ENCODE measurements at regions not wholly inside any gene's neighbourhood (a gene's known extent, or its start where the extent isn't known, plus 50 kb on each side); places are given as distances from the start of the nearest gene placed in this dataset.

GRCh38 chr1:228837032-228837431 lies 101.8 kb downstream of the RHOU start:
- no peak overlapping the region for H3K4me3 ChIP-seq (ENCODE audit: severe bottlenecking)
- no peaks in the 10 kb centered on the region for H3K9me3 ChIP-seq (ENCODE audit: severe bottlenecking)
- no peaks in the 10 kb centered on the region for H3K36me3 ChIP-seq (ENCODE audit: low read depth)
- no peak overlapping the region for H3K27ac ChIP-seq (ENCODE audit: poor library complexity, severe bottlenecking)
- no peaks in the 10 kb centered on the region for H3K27me3 ChIP-seq (ENCODE audit: insufficient read depth, poor library complexity, severe bottlenecking)
- ATAC-seq (ENCODE audit: low read depth) (no peak), DNase-seq (ENCODE audit: low spot score) (no peak)
- TF ChIP-seq CTCF (IDR thresholded peaks at IDR 0.05; ENCODE audit: poor library complexity, severe bottlenecking), result no peak
- peaks cover 14% of the 10 kb centered on the region for H3K4me1 ChIP-seq (ENCODE audit: insufficient read depth, poor library complexity, severe bottlenecking)

GRCh38 chr1:228837817-228838716 lies 102.8 kb downstream of the RHOU start:
- H3K27ac ChIP-seq (ENCODE audit: poor library complexity, severe bottlenecking), result peak overlapping the region; percentile 31
- no peaks in the 10 kb centered on the region for H3K27me3 ChIP-seq (ENCODE audit: insufficient read depth, poor library complexity, severe bottlenecking)
- peaks cover 14% of the 10 kb centered on the region for H3K4me1 ChIP-seq (ENCODE audit: insufficient read depth, poor library complexity, severe bottlenecking)
- ATAC-seq (ENCODE audit: low read depth) (peak; percentile 88), DNase-seq (ENCODE audit: low spot score) (peak; percentile 65)
- H3K4me3 ChIP-seq (ENCODE audit: severe bottlenecking), result no peak overlapping the region
- no peak for TF ChIP-seq CTCF (IDR thresholded peaks at IDR 0.05; ENCODE audit: poor library complexity, severe bottlenecking)
- H3K36me3 ChIP-seq (ENCODE audit: low read depth), result no peaks in the 10 kb centered on the region
- H3K9me3 ChIP-seq (ENCODE audit: severe bottlenecking), result no peaks in the 10 kb centered on the region

GRCh38 chr1:228838717-228839500 lies 103.6 kb downstream of the RHOU start:
- Histone ChIP-seq H3K9me3 (ENCODE audit: severe bottlenecking) (no peaks in the 10 kb centered on the region), H3K27me3 (ENCODE audit: insufficient read depth, poor library complexity, severe bottlenecking) (no peaks in the 10 kb centered on the region), H3K36me3 (ENCODE audit: low read depth) (no peaks in the 10 kb centered on the region), H3K27ac (ENCODE audit: poor library complexity, severe bottlenecking) (no peak overlapping the region), H3K4me1 (ENCODE audit: insufficient read depth, poor library complexity, severe bottlenecking) (peaks cover 14% of the 10 kb centered on the region), H3K4me3 (ENCODE audit: severe bottlenecking) (no peak overlapping the region)
- DNase-seq (ENCODE audit: low spot score), result no peak
- no peak for TF ChIP-seq CTCF (IDR thresholded peaks at IDR 0.05; ENCODE audit: poor library complexity, severe bottlenecking)
- ATAC-seq (ENCODE audit: low read depth), result no peak

- no peaks in the 10 kb centered on the region for H3K9me3 ChIP-seq (ENCODE audit: severe bottlenecking)
- no peaks in the 10 kb centered on the region for H3K36me3 ChIP-seq (ENCODE audit: low read depth)
- no peaks in the 10 kb centered on the region for H3K27me3 ChIP-seq (ENCODE audit: insufficient read depth, poor library complexity, severe bottlenecking)
- DNase-seq (ENCODE audit: low spot score), result no peak
- ATAC-seq (ENCODE audit: low read depth), result no peak
- no peak overlapping the region for H3K4me3 ChIP-seq (ENCODE audit: severe bottlenecking)
- H3K4me1 ChIP-seq (ENCODE audit: insufficient read depth, poor library complexity, severe bottlenecking), result peaks cover 14% of the 10 kb centered on the region
- no peak for TF ChIP-seq CTCF (IDR thresholded peaks at IDR 0.05; ENCODE audit: poor library complexity, severe bottlenecking)
- no peak overlapping the region for H3K27ac ChIP-seq (ENCODE audit: poor library complexity, severe bottlenecking)
Observed at GRCh38 chr1:228839656-228840055, 104.4 kb downstream of the RHOU start.

Measured in RWPE2 (cell line).